Pons (tissue), 1 donor: ENCODE measurements at regions not wholly inside any gene's neighbourhood (a gene's known extent, or its start where the extent isn't known, plus 50 kb on each side); places are given as distances from the start of the nearest gene placed in this dataset.
A peak's percentile ranks its signal among the peaks of the same experiment; 100 is the strongest.

Source experiments
- DNase-seq: peaks from one replicate; pipeline ENCODE4 v3.0.0-alpha.2; 2016; ENCODE audit warnings: low spot score

GRCh38 chr3:162007722-162008121 lies 511.1 kb downstream of the OTOL1 start:
- no peak for DNase-seq

GRCh38 chr3:162012633-162013032 lies 516.0 kb downstream of the OTOL1 start:
- DNase-seq = no peak

DNA sequence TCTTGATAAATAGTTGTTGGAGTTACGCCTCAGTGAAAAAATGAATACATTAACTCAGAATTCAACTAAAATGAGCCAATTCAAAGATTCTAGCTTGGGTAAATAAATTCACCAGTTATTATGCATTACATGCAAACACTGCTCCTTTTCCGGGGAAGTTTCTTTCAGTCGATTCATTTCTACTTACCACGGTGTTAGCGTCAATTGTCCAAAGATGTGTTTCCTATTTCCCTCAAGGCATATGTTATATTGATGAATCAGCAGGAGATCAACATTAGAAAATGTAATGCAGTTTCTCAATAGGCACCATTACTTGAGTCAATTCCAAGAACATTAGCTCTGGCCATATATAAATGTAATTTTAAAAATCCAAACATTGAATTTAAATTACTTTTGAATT lies 517.7 kb downstream of the OTOL1 start:
- no peak for DNase-seq

- no peak for DNase-seq
Observed at GRCh38 chr3:162015856-162016255, 519.2 kb downstream of the OTOL1 start.

DNA sequence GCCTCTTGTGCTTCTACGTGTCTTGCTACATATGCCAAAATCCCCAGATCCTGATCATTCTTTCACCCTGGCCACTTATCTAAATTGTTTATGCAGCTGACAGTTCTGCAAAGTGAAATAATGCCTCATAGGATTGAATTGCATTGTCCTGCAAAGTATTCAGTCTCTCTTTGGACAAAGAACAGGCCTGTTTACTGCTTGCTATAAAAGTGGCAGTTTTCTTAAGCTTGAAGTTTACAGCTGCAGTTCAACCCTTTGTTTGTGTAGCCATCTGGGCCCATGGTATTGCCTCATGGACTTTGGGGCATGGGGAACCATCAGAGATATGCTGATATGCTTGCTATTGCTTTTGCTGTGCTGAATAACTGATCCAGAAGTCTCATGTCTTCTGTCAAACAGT lies 523.2 kb downstream of the OTOL1 start:
- DNase-seq = no peak

DNA sequence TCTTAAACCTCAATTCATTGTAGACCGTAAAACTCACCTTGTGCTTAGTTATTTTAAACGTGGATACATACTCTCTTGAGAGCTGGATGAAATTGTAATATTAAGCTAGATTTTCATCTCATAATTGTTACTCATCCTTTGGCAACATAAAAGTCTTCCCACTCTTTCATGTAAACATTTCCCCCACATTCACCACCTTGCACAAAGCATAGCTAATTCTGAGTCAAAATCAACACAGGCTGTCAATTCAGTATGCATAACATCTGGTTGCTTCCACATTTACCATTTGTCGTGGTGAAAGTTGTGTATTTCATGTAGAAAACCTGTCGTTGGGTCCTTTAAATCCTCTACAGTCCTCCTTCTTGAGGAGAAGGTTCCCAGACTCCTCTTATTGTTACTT lies 524.6 kb downstream of the OTOL1 start:
- DNase-seq = no peak

DNA sequence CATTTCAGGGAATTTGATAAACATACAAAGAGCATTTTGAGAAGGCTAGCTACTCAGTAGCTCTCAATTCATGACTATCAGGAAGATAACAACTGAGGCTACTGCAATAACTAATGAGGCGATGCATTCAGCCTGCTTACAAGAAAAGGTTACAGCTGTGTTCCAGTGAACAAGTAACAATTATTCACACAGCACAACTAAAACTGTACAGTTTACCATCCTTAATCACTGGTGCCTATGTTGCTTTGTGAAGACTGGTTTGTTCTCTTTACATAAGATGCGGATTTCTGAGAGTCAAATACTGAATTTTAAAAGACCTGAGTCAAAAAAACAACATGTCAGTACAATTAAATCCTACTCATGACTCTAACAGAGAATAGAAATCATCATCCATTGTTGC lies 526.3 kb downstream of the OTOL1 start:
- peak; percentile 76 for DNase-seq

GRCh38 chr3:162029736-162030135 lies 533.1 kb downstream of the OTOL1 start:
- no peak for DNase-seq

DNA sequence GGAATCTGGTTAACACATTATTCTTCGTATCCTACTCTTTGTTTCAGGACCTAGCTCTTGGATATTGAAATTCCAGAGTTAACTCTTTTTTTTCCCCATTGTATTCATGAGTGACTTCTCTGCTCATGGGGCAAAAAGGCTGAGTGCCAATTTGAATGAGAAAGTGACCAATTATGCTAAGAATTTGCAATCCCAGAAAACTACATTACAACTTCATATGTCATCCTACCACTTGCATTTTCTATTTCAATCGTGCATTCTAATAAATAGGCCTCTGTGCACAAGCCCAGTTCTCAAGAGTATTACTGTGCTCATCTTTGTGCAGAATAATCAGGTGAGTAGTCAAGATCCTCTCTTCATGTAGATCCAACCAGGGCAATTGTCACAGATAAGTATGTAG lies 537.8 kb downstream of the OTOL1 start:
- no peak for DNase-seq

- no peak for DNase-seq
Observed at GRCh38 chr3:162041622-162042021, 545.0 kb downstream of the OTOL1 start.

DNA sequence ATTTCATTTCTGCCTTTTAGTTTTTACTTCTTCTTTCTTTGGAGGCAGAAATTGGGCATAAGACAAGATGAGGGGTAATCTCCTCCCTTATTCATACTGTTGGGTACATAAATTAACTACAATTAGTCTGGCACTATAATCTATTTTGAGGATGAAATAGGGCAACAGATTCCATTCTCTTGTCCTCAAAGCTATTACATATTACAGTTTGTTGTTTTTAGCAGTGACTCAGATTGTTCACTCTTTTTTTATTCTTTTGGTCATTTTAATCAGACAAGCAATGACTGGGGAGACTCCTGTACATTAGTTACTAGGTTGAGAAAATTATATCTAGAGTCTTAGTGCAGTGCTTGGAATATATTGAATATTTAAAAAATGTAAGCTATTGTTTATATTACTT lies 556.0 kb downstream of the OTOL1 start:
- no peak for DNase-seq

- no peak for DNase-seq
Observed at GRCh38 chr3:162072656-162073164, 576.1 kb downstream of the OTOL1 start.

DNA sequence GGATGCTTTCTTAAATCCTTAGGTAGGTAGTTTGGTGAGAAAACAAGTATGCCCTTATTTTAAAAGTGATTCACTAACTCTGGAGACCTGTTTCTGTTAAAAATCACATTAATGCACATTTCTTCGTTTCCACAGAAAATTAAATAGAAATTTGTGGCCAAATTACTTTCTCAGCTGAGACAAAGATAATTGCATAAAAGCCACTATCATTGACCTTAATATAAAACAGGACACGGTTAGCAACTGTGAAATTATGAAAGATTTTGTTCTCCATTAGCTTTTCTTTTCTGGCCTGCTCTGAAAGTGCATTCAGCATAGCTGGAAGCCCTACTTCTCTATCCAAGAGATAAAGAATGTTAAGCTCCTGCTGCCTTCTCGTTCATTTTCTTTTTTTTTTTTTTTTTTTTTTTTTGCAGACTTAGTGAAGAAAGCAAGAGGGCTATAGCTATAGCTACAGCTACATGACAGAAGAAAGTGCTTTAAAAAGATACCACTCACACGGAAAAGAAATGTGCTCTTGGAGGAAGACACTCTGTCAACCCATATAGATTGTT lies 576.9 kb downstream of the OTOL1 start:
- DNase-seq = no peak

DNA sequence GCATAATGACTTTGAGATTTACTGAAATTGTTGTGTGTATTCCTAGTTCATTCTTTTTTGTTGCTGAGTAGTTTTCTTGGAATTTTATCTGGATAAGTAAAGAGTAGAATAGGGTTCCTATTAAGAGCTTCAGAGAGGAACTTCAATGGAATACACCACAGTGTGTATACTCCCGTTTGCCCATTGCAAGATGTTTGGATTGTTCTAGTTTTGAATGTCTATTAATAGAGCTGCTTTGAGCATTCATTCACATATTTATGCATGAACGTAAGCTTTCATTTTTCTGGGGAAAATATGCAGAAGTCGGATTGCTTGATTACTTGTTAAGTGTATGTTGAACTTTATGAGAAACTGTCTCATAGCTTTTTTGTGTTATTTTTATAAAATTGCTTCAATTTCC lies 580.5 kb downstream of the OTOL1 start:
- no peak for DNase-seq

GRCh38 chr3:162082516-162082915 lies 585.9 kb downstream of the OTOL1 start:
- no peak for DNase-seq

- no peak for DNase-seq
Observed at GRCh38 chr3:162087361-162087760, 590.8 kb downstream of the OTOL1 start.

- no peak for DNase-seq
Observed at GRCh38 chr3:162092751-162093150, 596.1 kb downstream of the OTOL1 start.

- no peak for DNase-seq
Observed at GRCh38 chr3:162094301-162094700, 597.7 kb downstream of the OTOL1 start.

DNA sequence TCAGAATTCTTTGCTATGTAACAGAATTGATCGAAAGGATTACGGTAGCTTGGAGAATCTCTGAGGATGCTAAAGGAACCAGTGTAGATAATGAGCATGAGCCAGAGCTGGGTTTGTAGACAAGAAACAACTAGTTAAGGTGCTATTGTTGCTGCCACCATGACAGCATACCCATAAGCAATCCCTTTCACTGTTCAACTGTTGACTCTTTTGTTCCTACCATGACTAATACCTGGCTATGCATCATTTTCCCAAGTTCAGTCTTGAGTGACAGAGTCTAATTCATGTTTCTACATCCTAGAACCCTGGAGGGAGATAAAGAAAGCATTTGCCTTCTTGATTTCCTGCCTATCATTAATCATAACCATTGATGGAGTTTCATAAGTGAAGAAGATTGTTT lies 600.3 kb downstream of the OTOL1 start:
- DNase-seq = no peak

DNA sequence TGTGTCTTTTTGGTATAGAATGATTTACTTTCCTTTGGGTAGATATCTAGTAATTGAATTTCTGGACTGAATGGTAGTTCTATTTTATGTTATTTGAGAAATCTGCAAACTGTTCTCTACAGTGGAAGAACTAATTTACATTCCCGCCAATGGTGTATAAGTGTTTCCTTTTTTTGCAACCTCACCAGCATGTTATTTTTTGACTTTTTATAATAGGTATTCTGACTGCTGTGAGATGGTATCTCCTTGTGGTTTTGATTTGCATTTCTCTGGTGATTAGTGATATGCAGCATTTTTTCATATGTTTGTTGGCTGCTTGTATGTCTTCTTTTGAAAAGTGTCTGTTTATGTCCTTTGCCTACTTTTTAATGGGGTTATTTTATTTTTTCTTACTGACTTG lies 607.2 kb downstream of the OTOL1 start:
- DNase-seq = no peak

GRCh38 chr3:162111861-162112260 lies 615.3 kb downstream of the OTOL1 start:
- DNase-seq = no peak

GRCh38 chr3:162112719-162113118 lies 616.1 kb downstream of the OTOL1 start:
- no peak for DNase-seq

GRCh38 chr3:162117961-162118360 lies 621.4 kb downstream of the OTOL1 start:
- DNase-seq = no peak

DNA sequence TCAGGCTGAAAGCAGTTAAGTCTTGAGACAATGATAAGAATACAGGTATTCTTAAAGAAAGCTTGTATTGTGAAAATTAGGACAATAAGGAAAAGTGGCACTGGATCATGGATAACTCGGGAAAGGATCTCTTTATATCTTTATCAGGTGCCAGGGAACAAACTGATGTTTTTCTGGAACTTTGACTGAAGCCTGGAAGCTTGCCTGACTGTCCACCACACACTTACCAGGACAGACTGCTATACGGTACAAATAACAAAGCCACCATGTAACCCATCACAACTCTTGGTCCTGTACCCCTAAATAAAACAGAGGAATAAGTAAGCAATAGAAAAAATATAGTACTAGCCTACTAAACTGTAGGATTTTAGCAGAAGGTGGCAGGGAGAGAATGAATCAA lies 623.0 kb downstream of the OTOL1 start:
- no peak for DNase-seq

- no peak for DNase-seq
Observed at GRCh38 chr3:162122405-162122804, 625.8 kb downstream of the OTOL1 start.
